PC-9 (cell line): ENCODE measurements at regions not wholly inside any gene's neighbourhood (a gene's known extent, or its start where the extent isn't known, plus 50 kb on each side); places are given as distances from the start of the nearest gene placed in this dataset.

Experiments used
- BruUV-seq: library from RNA; stranded (reverse); fragments of 400-500 nt; replicated peaks from 2 replicates; lab custom pipeline; 2021; lab: Mats Ljungman, UMichigan
- CTCF ChIA-PET: fragments of 300-600 bp; sonication (Branson Sonifier 250); formaldehyde crosslinking; loops from one replicate; lab custom pipeline; 2022; ENCODE audit warnings: antibody characterized with exemption; lab: Charles Lee
- POLR2A ChIA-PET: fragments of 300-600 bp; sonication (Branson Sonifier 250); formaldehyde crosslinking; loops from one replicate; lab custom pipeline; 2022; ENCODE audit warnings: antibody characterized with exemption; ENCODE audit not compliant: unreplicated experiment; lab: Charles Lee
- DNase-seq, 2 experiments: peaks; one replicate each; pipeline versions ENCODE4 v3.0.0 to v3.0.0-alpha.2; 2015 to 2022; ENCODE audit warnings: mixed read lengths in 1 of 2
- H2AFZ ChIP-seq: fragments of 200-600 bp; sonication (generic); 2 replicates; pipeline ENCODE4 v1.8.1; 2017; ENCODE audit warnings: antibody characterized with exemption
- H3F3A ChIP-seq: fragments of 200-600 bp; sonication (generic); 2 replicates; pipeline ENCODE4 v1.8.1; 2017; ENCODE audit warnings: antibody characterized with exemption, mild to moderate bottlenecking, low read depth; ENCODE audit not compliant: insufficient read depth
- H3K27ac ChIP-seq: fragments of 200-600 bp; sonication (generic); 2 replicates; pipeline ENCODE4 v1.6.1; 2016; ENCODE audit warnings: mixed run types
- H3K27me3 ChIP-seq: fragments of 200-600 bp; sonication (generic); 2 replicates; pipeline ENCODE4 v1.6.1; 2016; ENCODE audit warnings: low read depth, mixed run types; ENCODE audit not compliant: insufficient read depth
- H3K36me3 ChIP-seq: fragments of 200-600 bp; sonication (generic); 2 replicates; pipeline ENCODE4 v1.6.1; 2016; ENCODE audit warnings: low read depth, mixed run types
- H3K4me1 ChIP-seq: fragments of 200-600 bp; sonication (generic); replicated peaks from 2 replicates; pipeline ENCODE4 v1.6.1; 2016; ENCODE audit warnings: mixed run types; ENCODE audit not compliant: insufficient read depth
- H3K4me2 ChIP-seq: fragments of 200-600 bp; sonication (generic); 2 replicates; pipeline ENCODE4 v1.6.1; 2017; ENCODE audit warnings: mixed run types
- H3K4me3 ChIP-seq: fragments of 200-600 bp; sonication (generic); 2 replicates; pipeline ENCODE4 v1.6.1; 2016; ENCODE audit warnings: mixed run types
- H3K79me2 ChIP-seq: fragments of 200-600 bp; sonication (generic); 2 replicates; pipeline ENCODE4 v1.6.1; 2017; ENCODE audit warnings: low read depth, mixed run types
- H3K9me2 ChIP-seq: fragments of 200-600 bp; sonication (generic); 2 replicates; pipeline ENCODE4 v1.8.1; 2017; ENCODE audit warnings: mild to moderate bottlenecking; ENCODE audit not compliant: insufficient read depth
- H3K9me3 ChIP-seq: fragments of 200-600 bp; sonication (generic); 2 replicates; pipeline ENCODE4 v1.8.1; 2016; ENCODE audit warnings: low read depth; ENCODE audit not compliant: insufficient read depth
- H4K20me1 ChIP-seq: fragments of 200-600 bp; sonication (generic); 2 replicates; pipeline ENCODE4 v1.8.1; 2017; ENCODE audit not compliant: insufficient read depth
- CTCF ChIP-seq: fragments of 200-600 bp; sonication (generic); conservative IDR thresholded peaks from 2 replicates; pipeline ENCODE4 v1.6.1; 2017; ENCODE audit warnings: mixed run types, antibody characterized with exemption, mild to moderate bottlenecking, moderate library complexity
- EZH2 ChIP-seq: fragments of 200-600 bp; sonication (generic); IDR thresholded peaks from 2 replicates; pipeline ENCODE4 v1.8.0; 2017; ENCODE audit warnings: antibody characterized with exemption, low read depth
- intact Hi-C: fragments of 100-400 bp; cut with micrococcal nuclease; formaldehyde crosslinking; loops from one replicate; pipeline ENCODE4 v1.10.0; 2022; ENCODE audit not compliant: unreplicated experiment

- DNase-seq = no peak
- ChIA-PET CTCF (no interaction called here), POLR2A (no interaction called here)
- Histone ChIP-seq H3K27ac (no peak overlapping the region), H2AFZ (no peak overlapping the region), H3F3A (no peaks in the 10 kb centered on the region), H3K27me3 (peaks cover 35% of the 10 kb centered on the region), H3K9me2 (no peaks in the 10 kb centered on the region), H3K4me1 (no peaks in the 10 kb centered on the region), H4K20me1 (no peaks in the 10 kb centered on the region), H3K4me3 (no peak overlapping the region), H3K9me3 (no peaks in the 10 kb centered on the region), H3K4me2 (no peak overlapping the region), H3K36me3 (no peaks in the 10 kb centered on the region), H3K79me2 (no peaks in the 10 kb centered on the region)
- intact Hi-C loops = no loop called here
- TF ChIP-seq CTCF (no peak), EZH2 (no peak)
- no TSS peak for BruUV-seq
Measured at GRCh38 chr3:139728414-139728813, 50.6 kb upstream of the NMNAT3 start.
